GM21529 (cell line): ENCODE measurements at regions not wholly inside any gene's neighbourhood (a gene's known extent, or its start where the extent isn't known, plus 50 kb on each side); places are given as distances from the start of the nearest gene placed in this dataset.
"Not testable (repeated sequence)": the region's sequence is repeated elsewhere in the genome, so short reads cannot be mapped to it uniquely, and the experiment has no call there.

Source experiments
- ATAC-seq: cut with Tn5 transposase; IDR thresholded peaks from one replicate; pipeline ENCODE4 v1.9.1; 2021; ENCODE audit not compliant: unreplicated experiment

- ATAC-seq, result no peak
Observed at GRCh38 chr14:85188836-85189235, 341.1 kb upstream of the FLRT2 start.

GRCh38 chr14:85189253-85189652 is 340.7 kb upstream of the FLRT2 start:
- not testable (repeated sequence) for ATAC-seq

- no peak for ATAC-seq
Observed at GRCh38 chr14:85190251-85190650, 339.7 kb upstream of the FLRT2 start.

- no peak for ATAC-seq
Observed at GRCh38 chr14:85191986-85192385, 338.0 kb upstream of the FLRT2 start.

- ATAC-seq, result no peak
Observed at GRCh38 chr14:85195872-85196477, 334.0 kb upstream of the FLRT2 start.

GRCh38 chr14:85198001-85198400 is 331.9 kb upstream of the FLRT2 start:
- no peak for ATAC-seq

GRCh38 chr14:85205875-85206274 is 324.1 kb upstream of the FLRT2 start:
- ATAC-seq, result no peak

GRCh38 chr14:85214471-85214870 is 315.5 kb upstream of the FLRT2 start:
- ATAC-seq, result no peak

- ATAC-seq, result no peak
Observed at GRCh38 chr14:85217412-85217811, 312.5 kb upstream of the FLRT2 start.

- ATAC-seq, result no peak
Observed at GRCh38 chr14:85218982-85219381, 311.0 kb upstream of the FLRT2 start.

- no peak for ATAC-seq
Observed at GRCh38 chr14:85221832-85222231, 308.1 kb upstream of the FLRT2 start.

- no peak for ATAC-seq
Observed at GRCh38 chr14:85222341-85222740, 307.6 kb upstream of the FLRT2 start.

GRCh38 chr14:85223667-85224066 is 306.3 kb upstream of the FLRT2 start:
- no peak for ATAC-seq

GRCh38 chr14:85224241-85224640 is 305.7 kb upstream of the FLRT2 start:
- no peak for ATAC-seq

- ATAC-seq, result no peak
Observed at GRCh38 chr14:85233756-85234155, 296.2 kb upstream of the FLRT2 start.

GRCh38 chr14:85234156-85235025 is 295.6 kb upstream of the FLRT2 start:
- ATAC-seq, result no peak

- no peak for ATAC-seq
Observed at GRCh38 chr14:85235868-85236267, 294.1 kb upstream of the FLRT2 start.

- ATAC-seq, result no peak
Observed at GRCh38 chr14:85236296-85236695, 293.6 kb upstream of the FLRT2 start.

GRCh38 chr14:85239791-85240190 is 290.2 kb upstream of the FLRT2 start:
- no peak for ATAC-seq

GRCh38 chr14:85241022-85241855 is 288.7 kb upstream of the FLRT2 start:
- ATAC-seq, result no peak

- ATAC-seq, result no peak
Observed at GRCh38 chr14:85242666-85243065, 287.3 kb upstream of the FLRT2 start.

- ATAC-seq, result no peak
Observed at GRCh38 chr14:85243321-85243720, 286.6 kb upstream of the FLRT2 start.
